GM21447 (cell line): ENCODE measurements at regions not wholly inside any gene's neighbourhood (a gene's known extent, or its start where the extent isn't known, plus 50 kb on each side); places are given as distances from the start of the nearest gene placed in this dataset.

Experiments used
- ATAC-seq: cut with Tn5 transposase; IDR thresholded peaks from one replicate; pipeline ENCODE4 v1.9.1; 2021; ENCODE audit not compliant: unreplicated experiment

GRCh38 chr5:74105126-74105780 is 479.3 kb downstream of the ARHGEF28 start:
- ATAC-seq: no peak

GRCh38 chr5:74103131-74104023 is 477.4 kb downstream of the ARHGEF28 start:
- ATAC-seq: no peak

GRCh38 chr5:74100268-74100665 is 474.3 kb downstream of the ARHGEF28 start:
- no peak for ATAC-seq

- ATAC-seq: no peak
Observed at GRCh38 chr5:74099538-74100267, 473.7 kb downstream of the ARHGEF28 start.

- no peak for ATAC-seq
Observed at GRCh38 chr5:74098941-74099340, 472.9 kb downstream of the ARHGEF28 start.

GRCh38 chr5:74098456-74098855 is 472.5 kb downstream of the ARHGEF28 start:
- ATAC-seq: no peak

GRCh38 chr5:74096325-74096724 is 470.3 kb downstream of the ARHGEF28 start:
- no peak for ATAC-seq

- no peak for ATAC-seq
Observed at GRCh38 chr5:74095871-74096270, 469.9 kb downstream of the ARHGEF28 start.

- no peak for ATAC-seq
Observed at GRCh38 chr5:74094782-74095108, 468.7 kb downstream of the ARHGEF28 start.

- ATAC-seq: no peak
Observed at GRCh38 chr5:74094096-74094781, 468.2 kb downstream of the ARHGEF28 start.

GRCh38 chr5:74093561-74093960 is 467.6 kb downstream of the ARHGEF28 start:
- no peak for ATAC-seq

GRCh38 chr5:74092766-74093165 is 466.8 kb downstream of the ARHGEF28 start:
- no peak for ATAC-seq

GRCh38 chr5:74085782-74086181 is 459.8 kb downstream of the ARHGEF28 start:
- ATAC-seq: no peak

GRCh38 chr5:74085186-74085585 is 459.2 kb downstream of the ARHGEF28 start:
- no peak for ATAC-seq

GRCh38 chr5:74083096-74083791 is 457.2 kb downstream of the ARHGEF28 start:
- no peak for ATAC-seq

GRCh38 chr5:74082512-74083055 is 456.6 kb downstream of the ARHGEF28 start:
- no peak for ATAC-seq

- no peak for ATAC-seq
Observed at GRCh38 chr5:74081126-74081525, 455.1 kb downstream of the ARHGEF28 start.

GRCh38 chr5:74079971-74080556 is 454.1 kb downstream of the ARHGEF28 start:
- ATAC-seq: no peak

- ATAC-seq: no peak
Observed at GRCh38 chr5:74075501-74076484, 449.8 kb downstream of the ARHGEF28 start.
